ENCODE measurements at regions not wholly inside any gene's neighbourhood (a gene's known extent, or its start where the extent isn't known, plus 50 kb on each side); places are given as distances from the start of the nearest gene placed in this dataset.

GRCh38 chr12:115319446-115320040 is 635.6 kb upstream of the TBX3 start (continued):
- no peak for TF ChIP-seq REST (IDR thresholded peaks at IDR 0.05; ENCODE audit: low read depth)
- no peak for TF ChIP-seq CBX3 (IDR thresholded peaks at IDR 0.05; ENCODE audit: low read depth)
- TF ChIP-seq TCF7L2 (IDR thresholded peaks at IDR 0.05; ENCODE audit: borderline replicate concordance, extremely low read depth, insufficient read depth, insufficient read length): no peak
- TF ChIP-seq ZNF274 (IDR thresholded peaks at IDR 0.05; ENCODE audit: low read depth, low read length): no peak
- TF ChIP-seq FOSL1 (IDR thresholded peaks at IDR 0.05; ENCODE audit: low read depth): no peak

GRCh38 chr12:115313929-115314328 is 630.0 kb upstream of the TBX3 start:
- ChIA-PET POLR2A (interaction anchor here (0.8 kb wide), 1 partner anchor 11 kb away, joined by 3 read pairs; no protein-coding TSS in a partner anchor), RAD21 (ENCODE audit: low non-redundant PET in 1 of 2, low total read pairs in 2 of 2, uncharacterized antibody in 2 of 2, unreplicated experiment in 2 of 2) (no interaction called here), CTCF (no interaction called here)
- no peak overlapping the region for H3K4me3 ChIP-seq (replicated peaks in 1 of 2; ENCODE audit: low read depth in 1 of 2, low read length in 2 of 2)
- H2AFZ ChIP-seq (ENCODE audit: low read depth, low read length, poor library complexity, severe bottlenecking): no peak overlapping the region
- no peaks in the 10 kb centered on the region for H3K79me2 ChIP-seq (ENCODE audit: insufficient read depth, low read length)
- no peak overlapping the region for H3K9ac ChIP-seq (ENCODE audit: low read length)
- H3K36me3 ChIP-seq (ENCODE audit: control insufficient read depth in 1 of 2, insufficient read depth in 2 of 2, low read length in 2 of 2): no peaks in the 10 kb centered on the region
- no peak overlapping the region for H3K27ac ChIP-seq (ENCODE audit: low read depth, low read length)
- no peak for DNase-seq (ENCODE audit: low read depth, low spot score)
- no peaks in the 10 kb centered on the region for H3K9me2 ChIP-seq (ENCODE audit: insufficient read depth)
- no peak overlapping the region for H3K4me2 ChIP-seq (ENCODE audit: low read length)
- peaks cover 0 to 7% of the 10 kb centered on the region in 2 experiments; a peak in 2 of 4 replicates for H3K4me1 ChIP-seq (ENCODE audit: control insufficient read depth in 1 of 2, insufficient read depth in 2 of 2, low read length in 2 of 2)
- TF ChIP-seq ELF1 (IDR thresholded peaks at IDR 0.05; ENCODE audit: borderline replicate concordance, low read depth): no peak
- TF ChIP-seq SRF (IDR thresholded peaks at IDR 0.05; ENCODE audit: low read depth): no peak
- no peak for TF ChIP-seq YY1 (IDR thresholded peaks at IDR 0.05; ENCODE audit: extremely low read depth, insufficient replicate concordance, low read depth, low read length)
- no peak for TF ChIP-seq CEBPB (IDR thresholded peaks at IDR 0.05; ENCODE audit: low read depth)
- TF ChIP-seq SIN3A (IDR thresholded peaks at IDR 0.05; ENCODE audit: low read depth): no peak
- no peak for TF ChIP-seq ATF3 (IDR thresholded peaks at IDR 0.05)
- TF ChIP-seq TCF7L2 (IDR thresholded peaks at IDR 0.05; ENCODE audit: borderline replicate concordance, extremely low read depth, insufficient read depth, insufficient read length): no peak
- no peak for TF ChIP-seq POLR2AphosphoS5 (IDR thresholded peaks at IDR 0.05; ENCODE audit: low read depth, low read length)
- TF ChIP-seq CTCF (IDR thresholded peaks at IDR 0.05 in 2 of 3, conservative IDR thresholded peaks at IDR 0.05 in 1 of 3; ENCODE audit: borderline replicate concordance in 1 of 3, insufficient read depth in 1 of 3, low read depth in 2 of 3, low read length in 2 of 3): no peak
- no peak for TF ChIP-seq POLR2A (IDR thresholded peaks at IDR 0.05; ENCODE audit: borderline replicate concordance, extremely low read depth, insufficient read depth, insufficient read length)
- TF ChIP-seq ZBTB33 (IDR thresholded peaks at IDR 0.05; ENCODE audit: extremely low read depth, insufficient replicate concordance, low read length): no peak
- no peaks in the 10 kb centered on the region for H4K20me1 ChIP-seq (ENCODE audit: insufficient read depth)
- ATAC-seq: no peak
- intact Hi-C loops (cut with micrococcal nuclease): no loop called here
- H3K27me3 ChIP-seq (ENCODE audit: insufficient read depth, low read length): peaks cover 4% of the 10 kb centered on the region; the same call in 1 of the 2 replicates
- no peaks in the 10 kb centered on the region for H3K9me3 ChIP-seq (ENCODE audit: control insufficient read depth in 1 of 2, insufficient read depth in 1 of 2, low read depth in 1 of 2, low read length in 2 of 2)
- BruUV-seq (replicated peaks): no TSS peak

All from HCT116 (cell line).